Endothelial cell (in vitro differentiated cells): ENCODE measurements at regions not wholly inside any gene's neighbourhood (a gene's known extent, or its start where the extent isn't known, plus 50 kb on each side); places are given as distances from the start of the nearest gene placed in this dataset.

Experiments used
- DNase-seq: peaks from one replicate; pipeline ENCODE4 v3.0.0; 2021; ENCODE audit warnings: low spot score
- H3K27ac Mint-ChIP-seq: one replicate; pipeline ENCODE4 v1.8.0; 2021; ENCODE audit warnings: mixed read lengths, inconsistent platforms; ENCODE audit not compliant: unreplicated experiment
- H3K27me3 Mint-ChIP-seq: one replicate; pipeline ENCODE4 v1.8.0; 2021; ENCODE audit warnings: mild to moderate bottlenecking, moderate library complexity, mixed read lengths, inconsistent platforms; ENCODE audit not compliant: unreplicated experiment
- H3K36me3 Mint-ChIP-seq: one replicate; pipeline ENCODE4 v1.8.0; 2021; ENCODE audit warnings: mild to moderate bottlenecking, low read depth, mixed read lengths, inconsistent platforms; ENCODE audit not compliant: unreplicated experiment
- H3K4me1 Mint-ChIP-seq: one replicate; pipeline ENCODE4 v1.8.0; 2021; ENCODE audit warnings: mild to moderate bottlenecking, mixed read lengths, inconsistent platforms; ENCODE audit not compliant: unreplicated experiment
- H3K4me3 Mint-ChIP-seq: one replicate; pipeline ENCODE4 v1.8.0; 2021; ENCODE audit warnings: mild to moderate bottlenecking, mixed read lengths, inconsistent platforms; ENCODE audit not compliant: unreplicated experiment
- H3K9me3 Mint-ChIP-seq: one replicate; pipeline ENCODE4 v1.8.0; 2021; ENCODE audit warnings: mixed read lengths, inconsistent platforms; ENCODE audit not compliant: unreplicated experiment
- TF ChIP-seq, protein P1 (sequence below): fragments of 200-600 bp; sonication (generic); IDR thresholded peaks from one replicate; pipeline ENCODE4 v1.5.0; 2021; ENCODE audit warnings: antibody characterized with exemption; ENCODE audit not compliant: unreplicated experiment

GRCh38 chr20:40120827-40121226 is 568.2 kb downstream of the MAFB start:
- Mint-ChIP-seq H3K9me3 (no peaks in the 10 kb centered on the region), H3K4me3 (no peak overlapping the region), H3K36me3 (no peaks in the 10 kb centered on the region), H3K4me1 (no peaks in the 10 kb centered on the region), H3K27ac (no peak overlapping the region), H3K27me3 (no peaks in the 10 kb centered on the region)
- DNase-seq = no peak
- TF ChIP-seq, protein P1, sequence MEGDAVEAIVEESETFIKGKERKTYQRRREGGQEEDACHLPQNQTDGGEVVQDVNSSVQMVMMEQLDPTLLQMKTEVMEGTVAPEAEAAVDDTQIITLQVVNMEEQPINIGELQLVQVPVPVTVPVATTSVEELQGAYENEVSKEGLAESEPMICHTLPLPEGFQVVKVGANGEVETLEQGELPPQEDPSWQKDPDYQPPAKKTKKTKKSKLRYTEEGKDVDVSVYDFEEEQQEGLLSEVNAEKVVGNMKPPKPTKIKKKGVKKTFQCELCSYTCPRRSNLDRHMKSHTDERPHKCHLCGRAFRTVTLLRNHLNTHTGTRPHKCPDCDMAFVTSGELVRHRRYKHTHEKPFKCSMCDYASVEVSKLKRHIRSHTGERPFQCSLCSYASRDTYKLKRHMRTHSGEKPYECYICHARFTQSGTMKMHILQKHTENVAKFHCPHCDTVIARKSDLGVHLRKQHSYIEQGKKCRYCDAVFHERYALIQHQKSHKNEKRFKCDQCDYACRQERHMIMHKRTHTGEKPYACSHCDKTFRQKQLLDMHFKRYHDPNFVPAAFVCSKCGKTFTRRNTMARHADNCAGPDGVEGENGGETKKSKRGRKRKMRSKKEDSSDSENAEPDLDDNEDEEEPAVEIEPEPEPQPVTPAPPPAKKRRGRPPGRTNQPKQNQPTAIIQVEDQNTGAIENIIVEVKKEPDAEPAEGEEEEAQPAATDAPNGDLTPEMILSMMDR = no peak

- Mint-ChIP-seq H3K4me1 (no peaks in the 10 kb centered on the region), H3K27me3 (no peaks in the 10 kb centered on the region), H3K4me3 (no peak overlapping the region), H3K36me3 (no peaks in the 10 kb centered on the region), H3K27ac (no peak overlapping the region), H3K9me3 (no peaks in the 10 kb centered on the region)
- TF ChIP-seq, protein P1 = no peak
- no peak for DNase-seq
These were observed 577.8 kb downstream of the MAFB start for GRCh38 chr20:40111282-40111681.

- no peak overlapping the region for H3K4me3 Mint-ChIP-seq
- no peaks in the 10 kb centered on the region for H3K9me3 Mint-ChIP-seq
- H3K4me1 Mint-ChIP-seq = no peaks in the 10 kb centered on the region
- no peak for DNase-seq
- no peak overlapping the region for H3K27ac Mint-ChIP-seq
- H3K36me3 Mint-ChIP-seq = no peaks in the 10 kb centered on the region
- TF ChIP-seq, protein P1 = no peak
- no peaks in the 10 kb centered on the region for H3K27me3 Mint-ChIP-seq
These were observed 578.7 kb downstream of the MAFB start for GRCh38 chr20:40110311-40110831.

DNA sequence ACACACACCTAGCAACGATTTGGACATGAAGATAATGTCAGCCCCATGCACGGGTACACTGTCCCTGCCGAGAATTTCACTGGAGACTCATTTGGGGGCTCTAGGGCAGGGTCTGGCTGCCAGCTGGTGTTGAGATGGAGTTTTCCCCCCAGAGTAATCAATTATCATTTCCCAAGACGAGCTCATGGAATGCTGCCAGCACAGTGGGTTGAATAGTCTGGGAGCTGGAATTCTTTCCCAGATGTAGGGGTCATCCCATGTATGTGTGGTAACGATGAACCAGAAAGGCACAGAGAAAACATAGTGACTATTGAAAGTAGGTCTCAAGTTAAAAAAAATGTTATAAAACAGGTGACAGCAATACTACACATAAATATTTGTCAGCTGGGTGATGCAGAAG is 579.9 kb downstream of the MAFB start:
- TF ChIP-seq, protein P1 = no peak
- no peak for DNase-seq
- Mint-ChIP-seq H3K27ac (no peak overlapping the region), H3K27me3 (no peaks in the 10 kb centered on the region), H3K36me3 (no peaks in the 10 kb centered on the region), H3K4me3 (no peak overlapping the region), H3K9me3 (no peaks in the 10 kb centered on the region), H3K4me1 (no peaks in the 10 kb centered on the region)

DNA sequence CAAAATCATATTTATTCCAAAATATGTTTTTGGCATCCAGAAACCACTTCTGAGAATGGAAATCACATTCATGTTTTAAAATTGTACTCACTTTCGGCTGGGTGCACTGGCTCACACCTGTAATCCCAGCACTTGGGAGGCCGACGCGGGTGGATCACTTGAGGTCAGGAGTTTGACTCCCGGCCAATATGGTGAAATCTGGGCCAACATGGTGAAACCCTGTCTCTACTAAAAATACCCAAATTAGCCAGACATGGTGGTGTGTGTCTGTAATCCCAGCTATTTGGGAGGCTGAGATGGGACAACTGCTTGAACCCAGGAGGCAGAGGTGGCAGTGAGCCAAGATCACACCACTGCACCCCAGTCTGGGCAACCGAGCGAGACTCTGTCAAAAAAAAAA is 580.7 kb downstream of the MAFB start:
- no peak overlapping the region for H3K27ac Mint-ChIP-seq
- DNase-seq = no peak
- H3K9me3 Mint-ChIP-seq = no peaks in the 10 kb centered on the region
- H3K4me3 Mint-ChIP-seq = no peak overlapping the region
- no peaks in the 10 kb centered on the region for H3K36me3 Mint-ChIP-seq
- no peaks in the 10 kb centered on the region for H3K4me1 Mint-ChIP-seq
- TF ChIP-seq, protein P1 = no peak
- no peaks in the 10 kb centered on the region for H3K27me3 Mint-ChIP-seq
